HCT116 (cell line): ENCODE measurements at regions not wholly inside any gene's neighbourhood (a gene's known extent, or its start where the extent isn't known, plus 50 kb on each side); places are given as distances from the start of the nearest gene placed in this dataset.

ENCODE experiments used
- ATAC-seq: fragments of 200-7000 bp; cut with Tn5 transposase; 2 replicates; pipeline ENCODE4 v1.9.1; 2020; ENCODE audit warnings: mild to moderate bottlenecking, moderate library complexity
- BruUV-seq: library from RNA; stranded (reverse); fragments of 400-500 nt; replicated peaks from 2 replicates; lab custom pipeline; 2021; lab: Mats Ljungman, UMichigan
- CTCF ChIA-PET: fragments of 300-600 bp; sonication (Branson Sonifier 250); formaldehyde crosslinking; loops from one replicate; lab custom pipeline; 2021; ENCODE audit warnings: antibody characterized with exemption; lab: Charles Lee
- POLR2A ChIA-PET: fragments of 300-600, 350-600 bp; sonication (Branson Sonifier 250); formaldehyde crosslinking; loops from one replicate; lab custom pipeline; 2021; ENCODE audit warnings: antibody characterized with exemption; lab: Charles Lee
- RAD21 ChIA-PET, 2 experiments: fragments of 300-600 bp; sonication (Branson Sonifier 250); formaldehyde crosslinking; loops; one replicate each; lab custom pipeline; 2023; ENCODE audit warnings: low total read pairs in 2 of 2; ENCODE audit not compliant: uncharacterized antibody in 2 of 2, unreplicated experiment in 2 of 2, low non-redundant PET in 1 of 2; lab: Charles Lee
- DNase-seq: peaks from one replicate; pipeline ENCODE4 v3.0.0-alpha.2; 2010; ENCODE audit warnings: low read depth, low spot score
- H2AFZ ChIP-seq: fragments of 200-600 bp; shearing (Covaris generic), sonication (generic); 2 replicates; pipeline ENCODE4 v1.6.1; 2017; ENCODE audit warnings: low read depth, mixed run types, mixed read lengths, antibody characterized with exemption, low read length; ENCODE audit not compliant: poor library complexity, severe bottlenecking
- H3K27ac ChIP-seq: 2 replicates; pipeline ENCODE4 v1.5.1; 2012; ENCODE audit warnings: low read depth, low read length
- H3K27me3 ChIP-seq: fragments of 200-600 bp; sonication (generic); 2 replicates; pipeline ENCODE4 v1.6.1; 2016; ENCODE audit warnings: mixed run types, low read length, mixed read lengths; ENCODE audit not compliant: insufficient read depth
- H3K36me3 ChIP-seq, 2 experiments: fragments of 200-500 bp in 1 of 2; fragments of 200-600 bp in 1 of 2; sonication (Bioruptor generic) in 1 of 2; sonication (generic) in 1 of 2; 2 replicates each; pipeline versions ENCODE4 v1.5.1 to v1.6.1; 2014 to 2016; ENCODE audit warnings: low read length in 2 of 2, inconsistent platforms in 1 of 2, mixed read lengths in 1 of 2, mixed run types in 1 of 2; ENCODE audit not compliant: insufficient read depth in 2 of 2, control insufficient read depth in 1 of 2
- H3K4me1 ChIP-seq, 2 experiments: fragments of 200-600 bp in 1 of 2; sonication (generic) in 1 of 2; 2 replicates each; pipeline versions ENCODE4 v1.5.1 to v1.6.1; 2012 to 2017; ENCODE audit warnings: low read length in 2 of 2, inconsistent platforms in 1 of 2, mild to moderate bottlenecking in 1 of 2, mixed read lengths in 1 of 2, mixed run types in 1 of 2, moderate library complexity in 1 of 2; ENCODE audit not compliant: insufficient read depth in 2 of 2, control insufficient read depth in 1 of 2
- H3K4me2 ChIP-seq: fragments of 200-600 bp; sonication (generic); 2 replicates; pipeline ENCODE4 v1.6.1; 2017; ENCODE audit warnings: mixed run types, low read length, mixed read lengths
- H3K4me3 ChIP-seq, 2 experiments: fragments of 200-600 bp in 1 of 2; sonication (generic) in 1 of 2; replicated peaks in 1 of 2; 2 replicates each; pipeline ENCODE4 v1.5.1; 2011 to 2016; ENCODE audit warnings: low read length in 2 of 2, control low read depth in 1 of 2, low read depth in 1 of 2, mild to moderate bottlenecking in 1 of 2, mixed read lengths in 1 of 2, mixed run types in 1 of 2
- H3K79me2 ChIP-seq: fragments of 200-600 bp; sonication (generic); 2 replicates; pipeline ENCODE4 v1.6.1; 2017; ENCODE audit warnings: mild to moderate bottlenecking, mixed run types, low read length, moderate library complexity, mixed read lengths; ENCODE audit not compliant: insufficient read depth
- H3K9ac ChIP-seq: fragments of 200-600 bp; sonication (generic); 2 replicates; pipeline ENCODE4 v1.6.1; 2016; ENCODE audit warnings: low read length, mixed read lengths
- H3K9me2 ChIP-seq: fragments of 200-600 bp; sonication (generic), shearing (Covaris generic); 2 replicates; pipeline ENCODE4 v1.6.1; 2017; ENCODE audit warnings: mixed run types, mild to moderate bottlenecking, moderate library complexity; ENCODE audit not compliant: insufficient read depth
- H3K9me3 ChIP-seq, 2 experiments: fragments of 200-500 bp in 1 of 2; fragments of 200-600 bp in 1 of 2; sonication (Bioruptor generic) in 1 of 2; sonication (generic) in 1 of 2; 2 replicates each; pipeline ENCODE4 v1.6.1; 2014 to 2017; ENCODE audit warnings: low read length in 2 of 2, mixed read lengths in 2 of 2, inconsistent platforms in 1 of 2, low read depth in 1 of 2, mild to moderate bottlenecking in 1 of 2, mixed run types in 1 of 2, moderate library complexity in 1 of 2; ENCODE audit not compliant: control insufficient read depth in 1 of 2, insufficient read depth in 1 of 2
- H4K20me1 ChIP-seq: fragments of 200-600 bp; sonication (generic), shearing (Covaris generic); 2 replicates; pipeline ENCODE4 v1.6.1; 2017; ENCODE audit warnings: mixed run types, mild to moderate bottlenecking, moderate library complexity; ENCODE audit not compliant: insufficient read depth
- ATF3 ChIP-seq: IDR thresholded peaks from 2 replicates; pipeline ENCODE4 v1.6.1; 2012
- CBX3 ChIP-seq: IDR thresholded peaks from 2 replicates; pipeline ENCODE4 v1.6.1; 2012; ENCODE audit warnings: low read depth
- EGR1 ChIP-seq: IDR thresholded peaks from 2 replicates; pipeline ENCODE4 v1.6.1; 2012; ENCODE audit warnings: low read depth
- FOSL1 ChIP-seq: IDR thresholded peaks from 2 replicates; pipeline ENCODE4 v1.6.1; 2012; ENCODE audit warnings: low read depth
- JUND ChIP-seq: IDR thresholded peaks from 2 replicates; pipeline ENCODE4 v1.6.1; 2012
- TCF7L2 ChIP-seq: IDR thresholded peaks from 2 replicates; pipeline ENCODE4 v1.7.0; 2011; ENCODE audit warnings: borderline replicate concordance, inconsistent platforms; ENCODE audit not compliant: insufficient read depth, insufficient read length; ENCODE audit errors: extremely low read depth
- YY1 ChIP-seq: IDR thresholded peaks from 2 replicates; pipeline ENCODE4 v1.6.1; 2011; ENCODE audit warnings: low read length, low read depth, moderate library complexity, mild to moderate bottlenecking; ENCODE audit not compliant: insufficient replicate concordance; ENCODE audit errors: extremely low read depth
- ZNF274 ChIP-seq: fragments of 200-500 bp; sonication (Bioruptor generic); IDR thresholded peaks from 2 replicates; pipeline ENCODE4 v1.6.1; 2014; ENCODE audit warnings: mild to moderate bottlenecking, low read depth, low read length, inconsistent platforms
- intact Hi-C: fragments of 100-400 bp; cut with micrococcal nuclease; formaldehyde crosslinking; loops from 2 replicates; pipeline ENCODE4 v1.10.0; 2022

DNA sequence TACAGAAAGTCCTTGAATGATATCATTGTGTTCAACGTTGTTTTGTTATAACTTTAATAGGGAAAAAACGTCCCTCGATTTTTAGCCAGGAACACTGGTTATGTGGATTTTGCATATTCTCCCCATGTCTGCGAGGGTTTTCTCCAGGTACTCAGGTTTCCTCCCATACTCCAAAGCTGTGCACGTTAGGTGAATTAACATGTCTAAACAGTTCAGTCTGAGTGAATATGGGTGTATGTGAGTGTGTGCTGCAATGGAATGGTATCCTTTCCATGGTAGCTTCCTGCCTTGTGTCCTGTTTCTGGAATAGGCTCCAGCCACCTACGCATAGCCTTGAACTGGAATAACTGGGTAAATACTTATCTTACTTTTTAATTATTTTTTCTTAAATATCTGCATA, 810.8 kb upstream of the ATXN7L3B start:
- Histone ChIP-seq H3K9me3 (no peaks in the 10 kb centered on the region), H3K4me2 (no peak overlapping the region), H3K9me2 (no peaks in the 10 kb centered on the region), H2AFZ (no peak overlapping the region), H3K9ac (no peak overlapping the region), H4K20me1 (no peaks in the 10 kb centered on the region), H3K36me3 (no peaks in the 10 kb centered on the region), H3K27me3 (no peaks in the 10 kb centered on the region), H3K4me1 (peaks cover 0 to 6% of the 10 kb centered on the region in 2 experiments; a peak in 2 of 4 replicates), H3K27ac (no peak overlapping the region), H3K79me2 (no peaks in the 10 kb centered on the region), H3K4me3 (no peak overlapping the region)
- ChIA-PET POLR2A (no interaction called here), RAD21 (no interaction called here), CTCF (no interaction called here)
- DNase-seq: no peak
- TF ChIP-seq YY1 (no peak), ZNF274 (no peak), TCF7L2 (no peak), JUND (no peak), ATF3 (no peak), CBX3 (no peak), EGR1 (no peak)
- no TSS peak for BruUV-seq
- no peak for ATAC-seq
- intact Hi-C loops: no loop called here

DNA sequence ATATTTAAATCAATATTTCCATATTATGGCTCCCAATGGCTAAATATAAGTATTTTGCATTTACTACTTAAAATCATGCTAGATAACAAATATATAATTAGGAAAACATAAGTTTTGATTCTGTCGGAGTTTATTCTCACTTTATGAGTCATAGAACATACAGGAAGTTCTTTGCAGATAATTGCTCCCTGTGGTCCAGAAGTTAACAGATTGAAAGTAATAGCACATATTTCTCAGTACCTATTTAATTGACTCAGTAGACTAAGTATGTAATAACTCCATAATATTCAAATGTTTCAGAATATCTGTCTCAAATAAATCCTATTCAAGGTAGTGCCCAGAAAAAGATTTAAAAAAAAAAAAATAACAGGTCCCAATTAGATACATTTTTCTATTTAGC, 806.0 kb upstream of the ATXN7L3B start:
- Histone ChIP-seq H3K36me3 (no peaks in the 10 kb centered on the region), H3K4me3 (no peak overlapping the region), H3K4me2 (0 out of 2 replicates have a peak overlapping the region, but pooled peaks have one; percentile 3), H3K9ac (no peak overlapping the region), H3K27ac (no peak overlapping the region), H3K9me2 (no peaks in the 10 kb centered on the region), H4K20me1 (no peaks in the 10 kb centered on the region), H3K79me2 (no peaks in the 10 kb centered on the region), H2AFZ (peak overlapping the region; percentile 40), H3K27me3 (no peaks in the 10 kb centered on the region), H3K9me3 (no peaks in the 10 kb centered on the region), H3K4me1 (peaks cover 0 to 10% of the 10 kb centered on the region in 2 experiments; a peak in 2 of 4 replicates)
- TF ChIP-seq FOSL1 (peak; percentile 29; the same call in 1 of the 2 replicates), YY1 (no peak)
- ChIA-PET CTCF (no interaction called here), RAD21 (no interaction called here), POLR2A (no interaction called here)
- no TSS peak for BruUV-seq
- DNase-seq: no peak
- intact Hi-C loops: no loop called here
- ATAC-seq: no peak
